GM23248 (cell line): ENCODE measurements at regions not wholly inside any gene's neighbourhood (a gene's known extent, or its start where the extent isn't known, plus 50 kb on each side); places are given as distances from the start of the nearest gene placed in this dataset.

Experiments
- DNase-seq: peaks from one replicate; pipeline ENCODE4 v3.0.0-alpha.2; 2015
- H2AFZ ChIP-seq: fragments of 200-600 bp; sonication (generic); 2 replicates; pipeline ENCODE4 v1.6.1; 2016; ENCODE audit warnings: antibody characterized with exemption
- H3F3A ChIP-seq: fragments of 200-600 bp; sonication (generic); 2 replicates; pipeline ENCODE4 v1.6.1; 2016; ENCODE audit warnings: mild to moderate bottlenecking, antibody characterized with exemption, mixed run types; ENCODE audit not compliant: insufficient read depth
- H3K27ac ChIP-seq: fragments of 200-600 bp; sonication (generic); 2 replicates; pipeline ENCODE4 v1.5.1; 2016; ENCODE audit warnings: mild to moderate bottlenecking
- H3K27me3 ChIP-seq: fragments of 200-600 bp; sonication (generic); replicated peaks from 2 replicates; pipeline ENCODE4 v1.6.1; 2016; ENCODE audit warnings: mild to moderate bottlenecking; ENCODE audit not compliant: insufficient read depth
- H3K36me3 ChIP-seq: fragments of 200-600 bp; sonication (generic); 2 replicates; pipeline ENCODE4 v1.6.1; 2016; ENCODE audit warnings: low read depth, mild to moderate bottlenecking
- H3K4me1 ChIP-seq: fragments of 200-600 bp; sonication (generic); 2 replicates; pipeline ENCODE4 v1.6.1; 2016; ENCODE audit warnings: mild to moderate bottlenecking; ENCODE audit not compliant: insufficient read depth
- H3K4me2 ChIP-seq: fragments of 200-600 bp; sonication (generic); one replicate; pipeline ENCODE4 v1.6.1; 2016; ENCODE audit warnings: mild to moderate bottlenecking; ENCODE audit not compliant: unreplicated experiment
- H3K4me3 ChIP-seq: fragments of 200-600 bp; sonication (generic); 2 replicates; pipeline ENCODE4 v1.5.1; 2016; ENCODE audit warnings: mild to moderate bottlenecking
- H3K79me2 ChIP-seq: fragments of 200-600 bp; sonication (generic); 2 replicates; pipeline ENCODE4 v1.6.1; 2016; ENCODE audit warnings: mild to moderate bottlenecking; ENCODE audit not compliant: insufficient read depth
- H3K9ac ChIP-seq: fragments of 200-600 bp; sonication (generic); 2 replicates; pipeline ENCODE4 v1.6.1; 2016; ENCODE audit warnings: mild to moderate bottlenecking
- H3K9me2 ChIP-seq: fragments of 200-600 bp; sonication (generic); 2 replicates; pipeline ENCODE4 v1.6.1; 2016; ENCODE audit warnings: mixed run types, mild to moderate bottlenecking, moderate library complexity; ENCODE audit not compliant: insufficient read depth
- H3K9me3 ChIP-seq: fragments of 200-600 bp; sonication (generic); one replicate; pipeline ENCODE4 v1.6.1; 2017; ENCODE audit warnings: low read depth
- H4K20me1 ChIP-seq: fragments of 200-600 bp; sonication (generic); 2 replicates; pipeline ENCODE4 v1.6.0; 2016; ENCODE audit not compliant: insufficient read depth
- EZH2 ChIP-seq: fragments of 200-600 bp; sonication (generic); IDR thresholded peaks from 2 replicates; pipeline ENCODE4 v1.6.1; 2018; ENCODE audit warnings: antibody characterized with exemption, mild to moderate bottlenecking; ENCODE audit not compliant: insufficient read depth, poor library complexity, severe bottlenecking
- EZH2phosphoT487 ChIP-seq: fragments of 200-600 bp; sonication (generic); IDR thresholded peaks from 2 replicates; pipeline ENCODE4 v1.6.1; 2018; ENCODE audit warnings: antibody characterized with exemption, moderate library complexity, mild to moderate bottlenecking, low read depth; ENCODE audit not compliant: insufficient read depth
- WGBS, 2 experiments: methylation state at CpG; one replicate each; pipeline ENCODE4 v1.1.6; 2015 to 2017; ENCODE audit warnings: low lambda C conversion rate in 2 of 2, low coverage in 1 of 2; ENCODE audit errors: missing lambda C conversion rate in 2 of 2; 5-methylcytosine and 5-hydroxymethylcytosine counted together
- in situ Hi-C: fragments of 300-500 bp; cut with MboI; formaldehyde crosslinking; loops from 2 replicates; pipeline ENCODE4 v1.15.0; 2020

- whole genome bisulfite sequencing, 2 experiments, result 80 to 90% methylated on average over 1 of the region's 1 CpG
- Histone ChIP-seq H4K20me1 (no peaks in the 10 kb centered on the region), H3K9me2 (no peaks in the 10 kb centered on the region), H3K36me3 (no peaks in the 10 kb centered on the region), H3K9ac (no peak overlapping the region), H3K79me2 (no peaks in the 10 kb centered on the region), H3K4me3 (no peak overlapping the region), H3K9me3 (no peaks in the 10 kb centered on the region), H3K4me2 (no peak overlapping the region), H2AFZ (no peak overlapping the region), H3F3A (no peaks in the 10 kb centered on the region), H3K4me1 (peaks cover 7% of the 10 kb centered on the region; the same call in 1 of the 2 replicates), H3K27me3 (no peaks in the 10 kb centered on the region), H3K27ac (no peak overlapping the region)
- in situ Hi-C loops, result loop anchor here (10.0 to 25.0 kb wide), 3 partner anchors 497 to 875 kb away; no protein-coding TSS in a partner anchor
- TF ChIP-seq EZH2 (no peak), EZH2phosphoT487 (no peak)
- DNase-seq, result no peak
Observed at GRCh38 chr17:65290056-65290455, 152.9 kb downstream of the RGS9 start.

DNA sequence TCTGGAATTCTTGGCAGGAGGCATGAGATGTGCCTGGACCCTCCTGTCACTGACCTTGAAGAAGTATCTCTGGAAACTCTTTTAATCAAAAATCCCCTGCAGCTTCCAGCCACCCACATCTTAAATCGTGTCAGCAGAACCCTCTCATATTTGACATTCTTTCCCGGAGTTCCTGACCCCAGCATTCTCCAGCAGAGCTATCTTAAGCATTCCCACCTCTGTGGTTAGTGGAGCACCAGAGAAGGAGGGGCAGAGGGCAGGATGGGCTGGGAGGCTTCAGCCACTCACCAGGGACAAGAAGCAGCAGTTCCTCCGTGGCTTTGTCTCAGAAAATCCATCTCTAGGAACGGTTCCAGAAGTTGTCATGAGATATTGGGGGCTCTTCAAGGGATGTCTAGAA is 149.9 kb downstream of the RGS9 start:
- H3K9ac ChIP-seq, result no peak overlapping the region
- H3K79me2 ChIP-seq, result no peaks in the 10 kb centered on the region
- H3K4me1 ChIP-seq, result peaks cover 7% of the 10 kb centered on the region; the same call in 1 of the 2 replicates
- in situ Hi-C loops, result loop anchor here (25.0 kb wide), 2 partner anchors 500 to 700 kb away; no protein-coding TSS in a partner anchor
- no peak overlapping the region for H3K27ac ChIP-seq
- no peaks in the 10 kb centered on the region for H3K9me3 ChIP-seq
- H3K9me2 ChIP-seq, result no peaks in the 10 kb centered on the region
- no peaks in the 10 kb centered on the region for H3K27me3 ChIP-seq
- no peak overlapping the region for H3K4me3 ChIP-seq
- peak overlapping the region; percentile 17 for H3K4me2 ChIP-seq
- peak; percentile 18 for DNase-seq
- no peaks in the 10 kb centered on the region for H3F3A ChIP-seq
- TF ChIP-seq EZH2 (no peak), EZH2phosphoT487 (no peak)
- H2AFZ ChIP-seq, result no peak overlapping the region
- 29 to 34% methylated on average over 4 of the region's 4 CpGs for WGBS, 2 experiments
- H3K36me3 ChIP-seq, result no peaks in the 10 kb centered on the region
- H4K20me1 ChIP-seq, result no peaks in the 10 kb centered on the region

GRCh38 chr17:65283704-65284103 is 146.5 kb downstream of the RGS9 start:
- H3K9me3 ChIP-seq, result no peaks in the 10 kb centered on the region
- H3K9ac ChIP-seq, result no peak overlapping the region
- H2AFZ ChIP-seq, result no peak overlapping the region
- DNase-seq, result peak; percentile 53
- H3K9me2 ChIP-seq, result no peaks in the 10 kb centered on the region
- no peaks in the 10 kb centered on the region for H3F3A ChIP-seq
- no peaks in the 10 kb centered on the region for H3K79me2 ChIP-seq
- H3K4me3 ChIP-seq, result no peak overlapping the region
- no peaks in the 10 kb centered on the region for H3K27me3 ChIP-seq
- no peak overlapping the region for H3K27ac ChIP-seq
- peaks cover 7% of the 10 kb centered on the region; the same call in 1 of the 2 replicates for H3K4me1 ChIP-seq
- no peak overlapping the region for H3K4me2 ChIP-seq
- in situ Hi-C loops, result loop anchor here (25.0 kb wide), 2 partner anchors 504 to 704 kb away; no protein-coding TSS in a partner anchor
- 66 to 70% methylated on average over 7 of the region's 7 CpGs for WGBS, 2 experiments
- H3K36me3 ChIP-seq, result no peaks in the 10 kb centered on the region
- TF ChIP-seq EZH2phosphoT487, result no peak
- no peak for TF ChIP-seq EZH2
- H4K20me1 ChIP-seq, result no peaks in the 10 kb centered on the region

DNA sequence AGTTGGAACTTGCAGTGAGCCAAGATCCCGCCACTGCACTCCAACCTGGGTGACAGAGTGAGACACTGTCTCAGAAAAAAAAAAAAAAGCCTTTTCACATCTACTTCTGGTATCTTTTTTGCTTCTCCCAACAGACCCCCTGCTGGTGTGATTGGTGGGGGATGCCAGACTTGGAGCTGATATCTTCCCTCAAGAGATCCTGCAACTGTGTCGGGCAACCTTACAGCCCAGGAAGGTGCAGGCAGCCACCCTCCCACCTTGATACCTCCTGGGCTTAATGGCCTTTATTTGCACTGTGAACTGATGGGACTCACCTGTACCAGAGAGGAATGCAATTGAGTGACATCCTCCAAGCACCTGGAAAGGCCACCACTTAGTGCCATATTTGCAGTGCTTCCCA is 142.3 kb downstream of the RGS9 start:
- H4K20me1 ChIP-seq, result no peaks in the 10 kb centered on the region
- no peak for TF ChIP-seq EZH2
- no peak for TF ChIP-seq EZH2phosphoT487
- peaks cover 12% of the 10 kb centered on the region for H3K4me1 ChIP-seq
- H3K9me3 ChIP-seq, result no peaks in the 10 kb centered on the region
- in situ Hi-C loops, result loop anchor here (25.0 kb wide), 2 partner anchors 508 to 708 kb away; no protein-coding TSS in a partner anchor
- no peak overlapping the region for H3K9ac ChIP-seq
- DNase-seq, result no peak
- no peak overlapping the region for H3K4me3 ChIP-seq
- no peak overlapping the region for H2AFZ ChIP-seq
- no peak overlapping the region for H3K27ac ChIP-seq
- H3K79me2 ChIP-seq, result no peaks in the 10 kb centered on the region
- no peak overlapping the region for H3K4me2 ChIP-seq
- H3K9me2 ChIP-seq, result no peaks in the 10 kb centered on the region
- peaks cover 11% of the 10 kb centered on the region; the same call in 1 of the 2 replicates for H3F3A ChIP-seq
- H3K36me3 ChIP-seq, result no peaks in the 10 kb centered on the region
- 86 to 100% methylated on average over 2 of the region's 2 CpGs for WGBS, 2 experiments
- no peaks in the 10 kb centered on the region for H3K27me3 ChIP-seq
